ENCODE measurements at regions not wholly inside any gene's neighbourhood (a gene's known extent, or its start where the extent isn't known, plus 50 kb on each side); places are given as distances from the start of the nearest gene placed in this dataset.

DNA sequence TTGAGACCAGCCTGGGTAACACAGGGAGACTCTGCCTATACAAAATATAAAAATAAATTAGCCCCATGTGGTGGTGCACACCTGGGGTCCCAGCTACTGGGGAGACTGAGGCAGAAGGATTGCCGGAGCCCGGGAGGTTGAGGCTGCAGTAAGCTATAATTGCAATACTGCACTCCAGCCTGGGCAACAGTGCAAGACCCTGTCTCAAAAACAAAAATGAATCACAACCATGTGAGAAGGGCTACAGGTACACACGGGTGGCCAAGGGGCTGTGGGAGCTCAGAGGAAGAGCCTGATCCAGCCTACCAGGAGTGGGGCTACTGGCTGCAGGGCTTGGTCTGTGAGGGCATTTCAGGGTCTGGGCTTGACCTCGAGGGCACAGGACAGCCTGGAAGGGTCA is 55.2 kb upstream of the STXBP1 start:
- TF ChIP-seq, protein P1, sequence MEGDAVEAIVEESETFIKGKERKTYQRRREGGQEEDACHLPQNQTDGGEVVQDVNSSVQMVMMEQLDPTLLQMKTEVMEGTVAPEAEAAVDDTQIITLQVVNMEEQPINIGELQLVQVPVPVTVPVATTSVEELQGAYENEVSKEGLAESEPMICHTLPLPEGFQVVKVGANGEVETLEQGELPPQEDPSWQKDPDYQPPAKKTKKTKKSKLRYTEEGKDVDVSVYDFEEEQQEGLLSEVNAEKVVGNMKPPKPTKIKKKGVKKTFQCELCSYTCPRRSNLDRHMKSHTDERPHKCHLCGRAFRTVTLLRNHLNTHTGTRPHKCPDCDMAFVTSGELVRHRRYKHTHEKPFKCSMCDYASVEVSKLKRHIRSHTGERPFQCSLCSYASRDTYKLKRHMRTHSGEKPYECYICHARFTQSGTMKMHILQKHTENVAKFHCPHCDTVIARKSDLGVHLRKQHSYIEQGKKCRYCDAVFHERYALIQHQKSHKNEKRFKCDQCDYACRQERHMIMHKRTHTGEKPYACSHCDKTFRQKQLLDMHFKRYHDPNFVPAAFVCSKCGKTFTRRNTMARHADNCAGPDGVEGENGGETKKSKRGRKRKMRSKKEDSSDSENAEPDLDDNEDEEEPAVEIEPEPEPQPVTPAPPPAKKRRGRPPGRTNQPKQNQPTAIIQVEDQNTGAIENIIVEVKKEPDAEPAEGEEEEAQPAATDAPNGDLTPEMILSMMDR (IDR thresholded peaks at IDR 0.05), result no peak
- TF ChIP-seq POLR2A (IDR thresholded peaks at IDR 0.05), result no peak
